ENCODE measurements at regions not wholly inside any gene's neighbourhood (a gene's known extent, or its start where the extent isn't known, plus 50 kb on each side); places are given as distances from the start of the nearest gene placed in this dataset.
A peak's percentile ranks its signal among the peaks of the same experiment; 100 is the strongest.
"Not testable (repeated sequence)": the region's sequence is repeated elsewhere in the genome, so short reads cannot be mapped to it uniquely, and the experiment has no call there.

- no peak for DNase-seq
Measured at GRCh38 chr5:27130587-27130986, 92.2 kb upstream of the CDH9 start.

- no peak for DNase-seq
Measured at GRCh38 chr5:27129926-27130325, 91.5 kb upstream of the CDH9 start.

- DNase-seq: no peak
Measured at GRCh38 chr5:27125856-27126255, 87.5 kb upstream of the CDH9 start.

GRCh38 chr5:27124590-27124989 is 86.2 kb upstream of the CDH9 start:
- peak; percentile 55 for DNase-seq

- DNase-seq: not testable (repeated sequence)
Measured at GRCh38 chr5:27119736-27120321, 81.4 kb upstream of the CDH9 start.

- no peak for DNase-seq
Measured at GRCh38 chr5:27103486-27103885, 65.1 kb upstream of the CDH9 start.

GRCh38 chr5:27095761-27096160 is 57.4 kb upstream of the CDH9 start:
- not testable (repeated sequence) for DNase-seq

- DNase-seq: no peak
Measured at GRCh38 chr5:27093279-27093678, 54.9 kb upstream of the CDH9 start.

GRCh38 chr5:27091858-27092257 is 53.5 kb upstream of the CDH9 start:
- DNase-seq: no peak

GRCh38 chr5:27088822-27089221 is 50.4 kb upstream of the CDH9 start:
- DNase-seq: not testable (repeated sequence)
